SK-N-SH (cell line): ENCODE measurements at regions not wholly inside any gene's neighbourhood (a gene's known extent, or its start where the extent isn't known, plus 50 kb on each side); places are given as distances from the start of the nearest gene placed in this dataset.

ENCODE experiments used
- CTCF ChIA-PET: fragments of 300-600, 350-600 bp; formaldehyde crosslinking; extraction: SDS; loops from one replicate; lab custom pipeline; 2021; lab: Yijun Ruan, JAX
- POLR2A ChIA-PET: fragments of 350-600 bp; sonication (Branson Sonifier 250); formaldehyde crosslinking; extraction: SDS; loops from one replicate; lab custom pipeline; 2020; ENCODE audit warnings: antibody characterized with exemption, inconsistent platforms; lab: Yijun Ruan, JAX
- DNase-seq: peaks from one replicate; pipeline ENCODE4 v3.0.0; 2012
- H2AFZ ChIP-seq: fragments of 200-600 bp; sonication (generic); 2 replicates; pipeline ENCODE4 v1.8.1; 2016; ENCODE audit warnings: antibody characterized with exemption, mild to moderate bottlenecking, low read depth
- H3F3A ChIP-seq: fragments of 200-600 bp; sonication (generic); replicated peaks from 2 replicates; pipeline ENCODE3; 2016; ENCODE audit warnings: antibody characterized with exemption, mild to moderate bottlenecking; ENCODE audit not compliant: insufficient read depth
- H3K27ac ChIP-seq, 2 experiments: fragments of 200-500 bp in 1 of 2; fragments of 200-600 bp in 1 of 2; sonication (Bioruptor generic) in 1 of 2; sonication (generic), shearing (Covaris generic) in 1 of 2; 2 replicates each; pipeline versions ENCODE4 v1.5.1 to v1.6.1; 2014 to 2016; ENCODE audit warnings: low read depth in 2 of 2, inconsistent platforms in 1 of 2, low read length in 1 of 2, mild to moderate bottlenecking in 1 of 2, mixed read lengths in 1 of 2
- H3K27me3 ChIP-seq: fragments of 200-600 bp; sonication (generic), shearing (Covaris generic); 2 replicates; pipeline ENCODE4 v1.6.1; 2016; ENCODE audit warnings: mixed run types; ENCODE audit not compliant: insufficient read depth
- H3K36me3 ChIP-seq, 2 experiments: fragments of 200-500 bp in 1 of 2; fragments of 200-600 bp in 1 of 2; sonication (Bioruptor generic) in 1 of 2; sonication (generic) in 1 of 2; replicated peaks in 1 of 2; 2 replicates each; pipeline versions ENCODE3 to v1.5.1; 2014 to 2016; ENCODE audit warnings: low read length in 1 of 2, mild to moderate bottlenecking in 1 of 2; ENCODE audit not compliant: insufficient read depth in 2 of 2, control insufficient read depth in 1 of 2
- H3K4me1 ChIP-seq, 2 experiments: fragments of 200-500 bp in 1 of 2; fragments of 200-600 bp in 1 of 2; sonication (Bioruptor generic) in 1 of 2; sonication (generic), shearing (Covaris generic) in 1 of 2; 2 replicates each; pipeline versions ENCODE4 v1.5.1 to v1.6.1; 2014 to 2016; ENCODE audit warnings: low read depth in 1 of 2, low read length in 1 of 2, mixed run types in 1 of 2; ENCODE audit not compliant: insufficient read depth in 2 of 2, control insufficient read depth in 1 of 2
- H3K4me2 ChIP-seq: fragments of 200-600 bp; sonication (generic), shearing (Covaris generic); 2 replicates; pipeline ENCODE4 v1.6.1; 2017; ENCODE audit warnings: mixed run types
- H3K4me3 ChIP-seq, 2 experiments: fragments of 200-500 bp in 1 of 2; fragments of 200-600 bp in 1 of 2; sonication (Bioruptor generic) in 1 of 2; sonication (generic), shearing (Covaris generic) in 1 of 2; 2 replicates each; pipeline versions ENCODE4 v1.5.1 to v1.8.1; 2014 to 2016; ENCODE audit warnings: low read depth in 2 of 2, inconsistent platforms in 1 of 2, low read length in 1 of 2, mild to moderate bottlenecking in 1 of 2, mixed read lengths in 1 of 2, moderate library complexity in 1 of 2
- H3K79me2 ChIP-seq: fragments of 200-600 bp; sonication (generic); 2 replicates; pipeline ENCODE4 v1.8.1; 2017; ENCODE audit warnings: mild to moderate bottlenecking; ENCODE audit not compliant: insufficient read depth
- H3K9ac ChIP-seq: fragments of 200-600 bp; sonication (generic); 2 replicates; pipeline ENCODE4 v1.6.1; 2017; ENCODE audit warnings: mixed run types
- H3K9me2 ChIP-seq: fragments of 200-600 bp; sonication (generic); 2 replicates; pipeline ENCODE4 v1.6.1; 2017; ENCODE audit warnings: mixed run types
- H3K9me3 ChIP-seq: fragments of 200-600 bp; sonication (generic); 2 replicates; pipeline ENCODE4 v1.6.1; 2017; ENCODE audit warnings: mixed run types, mild to moderate bottlenecking, moderate library complexity
- H4K20me1 ChIP-seq: fragments of 200-600 bp; sonication (generic); 2 replicates; pipeline ENCODE4 v1.6.1; 2017; ENCODE audit warnings: mild to moderate bottlenecking, mixed run types; ENCODE audit not compliant: insufficient read depth
- CHD2 ChIP-seq: fragments of 150-350 bp; IDR thresholded peaks from 2 replicates; pipeline ENCODE4 v1.6.1; 2018; ENCODE audit warnings: low read length; ENCODE audit not compliant: partially characterized antibody
- ELF1 ChIP-seq: IDR thresholded peaks from 2 replicates; pipeline ENCODE4 v1.4.0; 2012
- EZH2phosphoT487 ChIP-seq: fragments of 200-600 bp; sonication (generic); IDR thresholded peaks from 2 replicates; pipeline ENCODE4 v1.6.1; 2017; ENCODE audit warnings: low read depth, mixed run types, mild to moderate bottlenecking, antibody characterized with exemption, moderate library complexity, borderline replicate concordance
- FOSL2 ChIP-seq: IDR thresholded peaks from 2 replicates; pipeline ENCODE4 v1.4.0; 2012; ENCODE audit warnings: low read depth, mild to moderate bottlenecking, moderate library complexity, borderline replicate concordance
- FOXJ3 ChIP-seq: sonication (generic); formaldehyde crosslinking; IDR thresholded peaks from 2 replicates; pipeline ENCODE4 v1.5.1; 2020; ENCODE audit warnings: mild to moderate bottlenecking, missing genetic modification reagents
- FOXM1 ChIP-seq: IDR thresholded peaks from 2 replicates; pipeline ENCODE4 v1.4.0; 2012; ENCODE audit warnings: low read depth, mild to moderate bottlenecking
- GABPA ChIP-seq: IDR thresholded peaks from 2 replicates; pipeline ENCODE4 v1.4.0; 2012; ENCODE audit warnings: low read depth, mild to moderate bottlenecking
- MEF2A ChIP-seq: IDR thresholded peaks from 2 replicates; pipeline ENCODE4 v1.4.0; 2012; ENCODE audit warnings: low read depth, borderline replicate concordance
- NRF1 ChIP-seq: IDR thresholded peaks from 2 replicates; pipeline ENCODE4 v1.6.1; 2012; ENCODE audit warnings: low read depth, mild to moderate bottlenecking, low read length
- RCOR1 ChIP-seq: fragments of 150-350 bp; IDR thresholded peaks from 2 replicates; pipeline ENCODE4 v1.6.1; 2017; ENCODE audit warnings: antibody characterized with exemption, low read length
- RFX5 ChIP-seq: IDR thresholded peaks from 2 replicates; pipeline ENCODE4 v1.6.1; 2012; ENCODE audit warnings: mild to moderate bottlenecking, improper control_type of control experiment, low read length
- RXRA ChIP-seq: IDR thresholded peaks from 2 replicates; pipeline ENCODE4 v1.4.0; 2012; ENCODE audit warnings: low read depth, mild to moderate bottlenecking, borderline replicate concordance
- SIN3A ChIP-seq: IDR thresholded peaks from 2 replicates; pipeline ENCODE4 v1.6.1; 2012; ENCODE audit warnings: low read depth, mild to moderate bottlenecking, low read length, moderate library complexity, borderline replicate concordance
- TAF1 ChIP-seq: IDR thresholded peaks from 2 replicates; pipeline ENCODE4 v1.6.1; 2012; ENCODE audit warnings: low read depth, mild to moderate bottlenecking, low read length, moderate library complexity, borderline replicate concordance
- YY1 ChIP-seq: IDR thresholded peaks from 2 replicates; pipeline ENCODE4 v1.4.0; 2012; ENCODE audit warnings: low read depth, mild to moderate bottlenecking
- WGBS: methylation state at CpG from one replicate; pipeline ENCODE4 v1.1.6; 2017; ENCODE audit warnings: low lambda C conversion rate; 5-methylcytosine and 5-hydroxymethylcytosine counted together
- TF ChIP-seq, protein P1 (sequence below): fragments of 150-350 bp; IDR thresholded peaks from 2 replicates; pipeline ENCODE4 v1.6.1; 2016; ENCODE audit warnings: mild to moderate bottlenecking, low read depth, low read length
- TF ChIP-seq, protein P2 (sequence below): IDR thresholded peaks from 2 replicates; pipeline ENCODE4 v1.6.1; 2012; ENCODE audit warnings: mild to moderate bottlenecking, low read depth, low read length, moderate library complexity
- TF ChIP-seq, protein P3 (sequence below): fragments of 150-350 bp; IDR thresholded peaks from 2 replicates; pipeline ENCODE4 v1.6.1; 2017; ENCODE audit warnings: antibody characterized with exemption, low read length, low read depth, borderline replicate concordance

DNA sequence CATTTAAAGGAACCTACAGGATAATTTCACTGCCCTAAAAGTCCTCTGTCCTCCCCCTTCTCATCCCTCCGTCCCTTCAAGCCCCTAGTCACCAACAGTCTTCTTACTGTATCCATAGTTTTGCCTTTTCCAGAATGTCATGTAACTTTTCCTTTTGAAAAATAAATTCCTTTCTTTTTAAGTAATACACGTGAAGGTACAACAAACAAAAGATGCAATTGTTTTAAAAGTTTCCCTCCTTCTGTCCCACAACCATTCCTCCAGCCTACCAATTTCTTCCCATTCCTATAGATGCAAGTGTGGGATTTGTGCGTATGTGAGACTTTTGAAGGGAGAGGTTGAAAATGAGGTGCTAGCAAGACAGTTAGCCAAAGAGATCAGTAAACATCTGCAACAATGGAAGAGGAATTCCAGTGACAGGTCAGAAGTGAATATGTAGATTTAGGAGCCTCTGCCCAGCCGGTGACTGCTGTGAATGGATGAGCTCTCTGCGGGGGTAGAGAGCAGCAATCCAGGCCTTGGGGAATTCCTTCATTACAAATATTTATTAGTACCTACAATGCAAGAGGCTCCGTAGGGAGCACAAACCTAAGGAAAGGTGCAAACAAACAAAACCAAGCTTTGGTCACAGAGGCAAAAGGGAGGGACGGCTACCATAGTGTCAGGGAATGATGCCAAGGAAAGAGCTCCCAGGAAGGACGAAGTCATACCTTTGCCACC lies 243.6 kb downstream of the SKIDA1 start:
- H3K9me2 ChIP-seq, result no peaks in the 10 kb centered on the region
- H3K79me2 ChIP-seq, result no peaks in the 10 kb centered on the region
- H3K27ac ChIP-seq, result no peak overlapping the region
- H3K36me3 ChIP-seq, result no peaks in the 10 kb centered on the region
- no peak overlapping the region for H3K4me3 ChIP-seq
- WGBS, result 68% methylated on average over 8 of the region's 8 CpGs
- H3F3A ChIP-seq, result peaks cover 4% of the 10 kb centered on the region
- DNase-seq, result no peak
- no peaks in the 10 kb centered on the region for H4K20me1 ChIP-seq
- ChIA-PET CTCF (interaction anchor here (0.6 to 0.8 kb wide), 2 partner anchors 12 to 92 kb away, joined by 3 to 5 read pairs; no protein-coding TSS in a partner anchor), POLR2A (no interaction called here)
- peaks cover 0 to 14% of the 10 kb centered on the region in 2 experiments; a peak in 1 of 4 replicates for H3K4me1 ChIP-seq
- no peak for TF ChIP-seq FOXJ3 (CRISPR knock-in tag)
- TF ChIP-seq, protein P1, sequence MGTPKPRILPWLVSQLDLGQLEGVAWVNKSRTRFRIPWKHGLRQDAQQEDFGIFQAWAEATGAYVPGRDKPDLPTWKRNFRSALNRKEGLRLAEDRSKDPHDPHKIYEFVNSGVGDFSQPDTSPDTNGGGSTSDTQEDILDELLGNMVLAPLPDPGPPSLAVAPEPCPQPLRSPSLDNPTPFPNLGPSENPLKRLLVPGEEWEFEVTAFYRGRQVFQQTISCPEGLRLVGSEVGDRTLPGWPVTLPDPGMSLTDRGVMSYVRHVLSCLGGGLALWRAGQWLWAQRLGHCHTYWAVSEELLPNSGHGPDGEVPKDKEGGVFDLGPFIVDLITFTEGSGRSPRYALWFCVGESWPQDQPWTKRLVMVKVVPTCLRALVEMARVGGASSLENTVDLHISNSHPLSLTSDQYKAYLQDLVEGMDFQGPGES, result no peak
- TF ChIP-seq CHD2, result no peak
- no peak for TF ChIP-seq TAF1
- TF ChIP-seq, protein P2, sequence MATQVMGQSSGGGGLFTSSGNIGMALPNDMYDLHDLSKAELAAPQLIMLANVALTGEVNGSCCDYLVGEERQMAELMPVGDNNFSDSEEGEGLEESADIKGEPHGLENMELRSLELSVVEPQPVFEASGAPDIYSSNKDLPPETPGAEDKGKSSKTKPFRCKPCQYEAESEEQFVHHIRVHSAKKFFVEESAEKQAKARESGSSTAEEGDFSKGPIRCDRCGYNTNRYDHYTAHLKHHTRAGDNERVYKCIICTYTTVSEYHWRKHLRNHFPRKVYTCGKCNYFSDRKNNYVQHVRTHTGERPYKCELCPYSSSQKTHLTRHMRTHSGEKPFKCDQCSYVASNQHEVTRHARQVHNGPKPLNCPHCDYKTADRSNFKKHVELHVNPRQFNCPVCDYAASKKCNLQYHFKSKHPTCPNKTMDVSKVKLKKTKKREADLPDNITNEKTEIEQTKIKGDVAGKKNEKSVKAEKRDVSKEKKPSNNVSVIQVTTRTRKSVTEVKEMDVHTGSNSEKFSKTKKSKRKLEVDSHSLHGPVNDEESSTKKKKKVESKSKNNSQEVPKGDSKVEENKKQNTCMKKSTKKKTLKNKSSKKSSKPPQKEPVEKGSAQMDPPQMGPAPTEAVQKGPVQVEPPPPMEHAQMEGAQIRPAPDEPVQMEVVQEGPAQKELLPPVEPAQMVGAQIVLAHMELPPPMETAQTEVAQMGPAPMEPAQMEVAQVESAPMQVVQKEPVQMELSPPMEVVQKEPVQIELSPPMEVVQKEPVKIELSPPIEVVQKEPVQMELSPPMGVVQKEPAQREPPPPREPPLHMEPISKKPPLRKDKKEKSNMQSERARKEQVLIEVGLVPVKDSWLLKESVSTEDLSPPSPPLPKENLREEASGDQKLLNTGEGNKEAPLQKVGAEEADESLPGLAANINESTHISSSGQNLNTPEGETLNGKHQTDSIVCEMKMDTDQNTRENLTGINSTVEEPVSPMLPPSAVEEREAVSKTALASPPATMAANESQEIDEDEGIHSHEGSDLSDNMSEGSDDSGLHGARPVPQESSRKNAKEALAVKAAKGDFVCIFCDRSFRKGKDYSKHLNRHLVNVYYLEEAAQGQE, result no peak
- no peak for TF ChIP-seq SIN3A
- TF ChIP-seq RCOR1, result no peak
- no peak for TF ChIP-seq RFX5
- TF ChIP-seq FOXM1, result no peak
- no peak for TF ChIP-seq RXRA
- TF ChIP-seq, protein P3, sequence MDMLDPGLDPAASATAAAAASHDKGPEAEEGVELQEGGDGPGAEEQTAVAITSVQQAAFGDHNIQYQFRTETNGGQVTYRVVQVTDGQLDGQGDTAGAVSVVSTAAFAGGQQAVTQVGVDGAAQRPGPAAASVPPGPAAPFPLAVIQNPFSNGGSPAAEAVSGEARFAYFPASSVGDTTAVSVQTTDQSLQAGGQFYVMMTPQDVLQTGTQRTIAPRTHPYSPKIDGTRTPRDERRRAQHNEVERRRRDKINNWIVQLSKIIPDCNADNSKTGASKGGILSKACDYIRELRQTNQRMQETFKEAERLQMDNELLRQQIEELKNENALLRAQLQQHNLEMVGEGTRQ, result no peak
- TF ChIP-seq FOSL2, result no peak
- TF ChIP-seq GABPA, result no peak
- no peak for TF ChIP-seq ELF1
- TF ChIP-seq NRF1, result no peak
- TF ChIP-seq MEF2A, result no peak
- TF ChIP-seq EZH2phosphoT487, result no peak
- TF ChIP-seq YY1, result no peak
- H2AFZ ChIP-seq, result no peak overlapping the region
- H3K4me2 ChIP-seq, result no peak overlapping the region
- H3K9ac ChIP-seq, result no peak overlapping the region
- no peaks in the 10 kb centered on the region for H3K9me3 ChIP-seq
- no peaks in the 10 kb centered on the region for H3K27me3 ChIP-seq
